Activated T-helper 9 cell treated with anti-CD3 and anti-CD28 coated beads, Interleukin-2, amount 50 U/mL, for 16 hours (primary cell): ENCODE measurements at regions not wholly inside any gene's neighbourhood (a gene's known extent, or its start where the extent isn't known, plus 50 kb on each side); places are given as distances from the start of the nearest gene placed in this dataset.
"Not testable (repeated sequence)": the region's sequence is repeated elsewhere in the genome, so short reads cannot be mapped to it uniquely, and the experiment has no call there.

Experiments used
- DNase-seq: peaks from one replicate; pipeline ENCODE4 v3.0.0-alpha.2; 2020; ENCODE audit warnings: low read depth

GRCh38 chr21:35309316-35309715 lies 260.2 kb upstream of the RUNX1 start:
- DNase-seq, result no peak

DNA sequence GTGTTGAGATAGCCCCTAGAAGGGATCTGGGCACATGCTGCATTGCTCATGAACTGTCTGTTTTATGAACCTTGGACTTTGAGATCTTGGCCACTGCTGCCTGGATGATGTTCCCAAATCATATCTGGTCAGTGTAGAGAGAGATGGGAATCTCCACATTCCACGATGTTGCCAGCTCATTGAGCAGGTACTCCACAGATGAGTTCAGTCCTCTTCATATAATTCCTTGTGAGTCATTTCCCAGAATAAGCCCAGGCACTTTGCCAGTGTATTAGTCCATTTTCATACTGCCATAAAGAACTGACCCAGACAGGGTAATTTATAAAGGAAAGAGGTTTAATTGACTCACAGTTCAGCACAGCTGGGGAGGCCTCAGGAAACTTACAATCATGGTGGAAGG lies 254.0 kb upstream of the RUNX1 start:
- DNase-seq, result no peak

GRCh38 chr21:35298757-35299156 lies 249.7 kb upstream of the RUNX1 start:
- no peak for DNase-seq

DNA sequence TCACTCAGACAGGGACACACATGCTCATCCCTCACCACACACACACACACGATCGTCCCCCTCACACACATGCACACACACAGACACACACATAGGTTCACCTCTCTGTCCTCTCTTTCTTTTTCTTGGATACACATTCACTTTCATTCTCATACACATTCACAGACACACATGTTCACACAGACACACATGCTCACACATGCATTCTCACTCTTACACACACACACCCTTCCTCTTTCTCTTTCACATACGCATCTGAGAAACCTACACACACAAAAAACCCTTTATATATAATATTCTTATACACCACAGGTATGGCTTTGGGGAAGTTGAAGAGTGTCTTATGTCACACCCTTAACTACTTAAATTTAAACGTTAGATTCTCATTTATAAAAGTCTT lies 248.6 kb upstream of the RUNX1 start:
- DNase-seq, result no peak

DNA sequence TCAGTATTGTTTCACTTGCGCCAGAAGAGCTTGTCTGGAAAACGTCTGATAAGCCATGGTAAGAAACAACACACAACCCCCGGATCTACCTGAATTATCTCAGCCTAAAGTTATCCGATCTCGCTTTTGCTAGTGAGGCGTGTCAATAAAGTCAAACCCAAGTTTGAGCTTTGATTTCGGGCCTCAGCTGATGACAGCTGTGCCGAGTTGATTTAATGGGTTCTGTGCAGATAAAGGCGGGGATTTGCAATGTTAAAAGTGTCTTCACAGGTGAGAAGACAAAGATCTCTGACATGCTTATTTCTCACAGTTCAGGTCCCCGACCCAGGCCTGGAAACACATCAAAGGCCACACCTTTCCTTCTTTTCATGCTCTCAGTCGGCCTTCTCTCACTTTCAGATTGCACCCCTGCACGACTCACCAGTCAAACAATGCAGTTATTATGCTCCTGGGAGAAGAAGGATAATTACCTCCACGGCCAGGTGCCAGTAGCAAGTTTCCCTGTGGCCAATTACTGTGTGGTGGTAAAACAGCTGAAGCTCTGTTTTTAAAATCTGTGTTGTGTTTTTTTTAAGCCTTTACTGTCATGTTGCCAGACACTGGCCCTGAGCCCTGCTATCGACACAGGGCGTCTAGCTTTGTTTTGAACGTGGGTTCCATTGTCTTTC lies 245.3 kb upstream of the RUNX1 start:
- no peak for DNase-seq

DNA sequence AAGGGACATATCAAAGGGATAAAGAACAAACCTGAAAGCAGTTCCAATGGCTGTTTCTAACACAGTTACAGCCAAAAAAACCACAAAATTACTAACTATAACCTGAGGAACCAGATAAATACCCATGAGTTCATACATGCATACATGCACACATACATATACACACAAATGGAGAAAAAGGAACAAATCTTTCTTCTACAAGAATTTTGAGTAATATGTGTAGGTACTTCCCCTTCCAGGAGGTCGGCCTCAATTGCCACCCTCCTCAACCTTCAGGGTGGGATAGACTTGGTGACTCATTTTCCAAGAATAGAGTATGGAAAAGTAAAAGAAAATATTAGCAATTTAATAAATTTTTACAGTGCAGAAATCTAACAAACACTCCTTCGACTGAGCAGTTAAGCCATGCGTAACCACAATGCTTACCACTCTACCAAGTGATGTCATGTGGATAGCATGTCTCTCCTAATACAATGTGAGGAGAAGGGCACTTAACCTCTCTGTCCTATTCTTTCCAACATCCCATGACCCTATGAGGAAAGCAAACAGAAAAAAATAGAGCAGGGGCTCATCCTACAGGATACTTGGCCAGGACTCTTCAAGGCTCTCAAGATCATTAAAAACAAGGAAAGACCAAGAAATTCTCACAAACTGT lies 243.0 kb upstream of the RUNX1 start:
- no peak for DNase-seq

GRCh38 chr21:35291034-35291433 lies 241.9 kb upstream of the RUNX1 start:
- no peak for DNase-seq

DNA sequence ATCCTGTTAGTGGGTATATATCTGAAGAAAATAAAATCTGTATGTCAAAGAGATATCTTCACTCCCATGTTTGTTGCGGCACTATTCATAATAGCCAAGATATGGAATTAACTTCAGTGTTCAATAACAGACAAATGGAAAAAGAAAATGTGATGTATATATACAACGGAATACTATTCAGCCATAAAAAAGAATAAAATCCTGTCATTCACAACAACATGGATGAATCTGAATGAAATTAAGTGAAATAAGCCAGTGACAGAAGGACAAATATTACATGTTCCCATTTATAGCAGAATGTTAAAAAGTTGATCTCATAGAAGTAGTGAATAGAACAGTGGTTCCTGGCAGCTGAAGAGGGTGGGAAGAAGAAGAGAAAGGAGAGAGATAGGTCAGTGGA lies 239.1 kb upstream of the RUNX1 start:
- no peak for DNase-seq

DNA sequence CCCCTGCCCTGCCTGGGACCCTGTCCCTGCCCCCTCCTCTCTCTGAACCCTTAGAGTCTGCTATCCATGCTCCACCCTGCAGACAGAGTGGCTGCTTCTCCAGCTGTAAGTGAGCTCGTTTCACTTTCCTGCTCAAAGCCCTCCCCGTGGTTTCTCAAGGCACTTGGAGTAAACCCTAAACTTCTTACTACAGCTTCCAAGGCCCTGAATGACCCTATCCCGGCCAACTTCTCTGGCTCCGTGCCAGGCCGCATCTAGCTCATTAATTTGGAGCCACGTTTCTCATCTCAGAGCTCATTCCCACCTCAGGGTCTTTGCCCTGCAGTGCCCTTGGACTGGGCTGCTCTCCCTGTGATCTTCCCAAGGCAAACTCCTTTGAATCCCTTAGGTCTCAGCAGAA lies 235.1 kb upstream of the RUNX1 start:
- no peak for DNase-seq

DNA sequence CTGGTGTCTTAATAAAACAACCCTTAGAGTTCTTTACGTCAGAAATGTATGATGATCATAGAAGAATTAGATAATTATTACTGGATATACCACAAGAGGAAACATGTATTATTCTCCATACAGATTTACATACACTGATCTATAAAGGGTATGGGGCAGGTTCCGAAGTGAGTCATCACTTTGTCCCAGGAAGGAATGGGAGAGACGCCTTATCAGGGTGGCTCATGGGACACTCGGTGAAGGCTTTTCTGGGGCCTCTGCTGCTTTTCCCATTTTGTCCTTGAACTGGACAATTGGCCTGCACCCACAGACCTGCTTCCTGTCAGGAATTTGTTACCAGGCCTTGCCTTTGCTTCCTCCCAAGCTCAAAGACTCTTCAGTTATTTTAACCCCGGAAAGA lies 233.8 kb upstream of the RUNX1 start:
- no peak for DNase-seq

- no peak for DNase-seq
Measured at GRCh38 chr21:35281956-35282355, 232.9 kb upstream of the RUNX1 start.

- DNase-seq, result no peak
Measured at GRCh38 chr21:35280231-35280630, 231.1 kb upstream of the RUNX1 start.

GRCh38 chr21:35275776-35276175 lies 226.7 kb upstream of the RUNX1 start:
- no peak for DNase-seq

- DNase-seq, result no peak
Measured at GRCh38 chr21:35274923-35275322, 225.8 kb upstream of the RUNX1 start.

DNA sequence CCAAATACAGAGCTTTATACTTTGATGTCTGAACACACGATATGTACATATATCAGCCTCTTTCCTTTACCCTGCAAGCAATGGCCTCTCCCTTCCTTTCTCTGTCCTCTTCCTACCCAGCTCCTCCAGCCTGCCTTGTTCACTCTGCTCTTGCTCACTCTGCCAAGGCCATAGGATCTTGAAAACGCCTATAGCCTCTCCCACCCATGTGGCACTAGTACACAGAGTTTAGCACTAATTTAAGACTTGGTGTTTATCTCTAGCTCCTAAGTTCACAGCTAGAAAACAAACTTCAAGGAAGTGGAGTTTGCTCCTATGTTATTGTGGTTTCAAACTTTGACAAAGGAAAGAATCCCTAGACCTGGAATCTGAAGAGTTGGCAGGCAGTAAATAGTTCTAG lies 225.0 kb upstream of the RUNX1 start:
- DNase-seq, result no peak

DNA sequence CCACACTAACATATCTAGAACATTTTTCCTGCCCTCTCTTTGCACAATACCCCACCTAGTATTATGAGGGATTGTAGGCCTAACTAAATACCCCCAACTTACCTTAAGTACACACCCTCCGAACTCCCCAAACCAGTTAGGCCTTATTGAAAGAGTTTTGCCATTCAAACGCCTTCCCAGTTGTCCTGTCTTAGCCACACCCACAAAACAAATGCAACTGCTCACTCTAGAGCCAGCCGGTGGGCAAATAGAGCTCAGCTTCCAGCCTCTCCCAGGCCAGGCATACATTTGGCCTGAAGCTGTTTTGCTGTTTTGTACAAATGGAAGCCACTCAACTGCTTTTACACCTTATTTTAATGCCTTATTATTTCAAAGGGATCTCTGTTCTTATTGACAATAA lies 224.2 kb upstream of the RUNX1 start:
- no peak for DNase-seq

DNA sequence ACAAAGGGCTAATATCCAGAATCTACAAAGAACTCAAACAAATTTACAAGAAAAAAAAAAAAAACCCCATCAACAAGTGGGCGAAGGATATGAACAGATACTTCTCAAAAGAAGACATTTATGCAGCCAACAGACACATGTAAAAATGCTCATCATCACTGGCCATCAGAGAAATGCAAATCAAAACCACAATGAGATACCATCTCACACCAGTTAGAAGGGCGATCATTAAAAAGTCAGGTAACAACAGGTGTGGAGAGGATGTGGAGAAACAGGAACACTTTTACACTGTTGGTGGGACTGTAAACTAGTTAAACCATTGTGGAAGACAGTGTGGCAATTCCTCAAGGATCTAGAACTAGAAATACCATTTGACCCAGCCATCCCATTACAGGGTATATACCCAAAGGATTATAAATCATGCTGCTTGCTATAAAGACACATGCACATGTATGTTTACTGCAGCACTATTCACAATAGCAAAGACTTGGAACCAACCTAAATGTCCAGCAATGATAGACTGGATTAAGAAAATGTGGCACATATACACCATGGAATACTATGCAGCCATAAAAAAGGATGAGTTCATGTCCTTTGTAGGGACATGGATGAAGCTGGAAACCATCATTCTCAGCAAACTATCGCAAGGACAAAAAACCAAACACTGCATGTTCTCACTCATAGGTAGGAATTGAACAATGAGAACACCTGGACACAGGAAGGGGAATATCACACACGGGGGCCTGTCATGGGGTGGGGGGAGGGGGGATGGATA lies 222.4 kb upstream of the RUNX1 start:
- not testable (repeated sequence) for DNase-seq

DNA sequence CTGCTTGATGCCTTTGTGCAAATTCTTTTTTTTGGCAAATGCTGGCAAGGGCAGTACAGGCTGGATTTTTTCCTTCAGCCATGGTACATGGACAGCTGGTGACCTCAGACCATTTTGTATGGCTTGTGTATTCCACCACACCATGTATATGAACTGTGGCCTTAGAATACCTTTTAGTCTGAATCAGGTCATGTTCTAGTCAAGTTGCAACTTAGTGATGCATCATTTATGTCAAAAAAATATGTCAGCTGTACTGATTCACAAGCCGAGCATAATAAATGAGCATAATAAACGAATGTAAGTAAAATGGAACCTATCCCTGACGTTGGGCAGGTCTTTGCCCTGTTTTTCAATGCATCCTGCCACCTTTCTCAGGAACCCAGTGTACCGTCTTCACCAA lies 219.7 kb upstream of the RUNX1 start:
- DNase-seq, result no peak

- no peak for DNase-seq
Measured at GRCh38 chr21:35268261-35268660, 219.2 kb upstream of the RUNX1 start.

DNA sequence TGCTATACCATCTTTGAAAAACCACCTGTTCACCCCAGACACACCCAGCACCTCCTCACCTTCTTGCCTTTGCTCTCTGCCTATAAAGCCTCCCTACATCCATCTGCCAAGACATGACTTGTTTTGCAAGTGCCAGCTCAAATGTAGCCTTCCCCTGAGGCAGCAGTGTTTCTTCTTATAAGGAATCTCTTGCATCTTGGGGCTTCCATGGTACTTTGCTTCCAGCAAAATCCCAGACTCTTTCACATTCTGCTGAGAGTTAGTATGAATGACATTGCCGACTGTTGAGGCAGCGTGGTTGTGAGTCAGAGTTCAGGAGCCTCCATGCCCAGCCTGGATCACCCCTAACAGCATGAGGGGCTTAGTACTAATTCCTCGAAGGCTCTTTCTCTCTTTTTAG lies 217.4 kb upstream of the RUNX1 start:
- DNase-seq, result no peak

DNA sequence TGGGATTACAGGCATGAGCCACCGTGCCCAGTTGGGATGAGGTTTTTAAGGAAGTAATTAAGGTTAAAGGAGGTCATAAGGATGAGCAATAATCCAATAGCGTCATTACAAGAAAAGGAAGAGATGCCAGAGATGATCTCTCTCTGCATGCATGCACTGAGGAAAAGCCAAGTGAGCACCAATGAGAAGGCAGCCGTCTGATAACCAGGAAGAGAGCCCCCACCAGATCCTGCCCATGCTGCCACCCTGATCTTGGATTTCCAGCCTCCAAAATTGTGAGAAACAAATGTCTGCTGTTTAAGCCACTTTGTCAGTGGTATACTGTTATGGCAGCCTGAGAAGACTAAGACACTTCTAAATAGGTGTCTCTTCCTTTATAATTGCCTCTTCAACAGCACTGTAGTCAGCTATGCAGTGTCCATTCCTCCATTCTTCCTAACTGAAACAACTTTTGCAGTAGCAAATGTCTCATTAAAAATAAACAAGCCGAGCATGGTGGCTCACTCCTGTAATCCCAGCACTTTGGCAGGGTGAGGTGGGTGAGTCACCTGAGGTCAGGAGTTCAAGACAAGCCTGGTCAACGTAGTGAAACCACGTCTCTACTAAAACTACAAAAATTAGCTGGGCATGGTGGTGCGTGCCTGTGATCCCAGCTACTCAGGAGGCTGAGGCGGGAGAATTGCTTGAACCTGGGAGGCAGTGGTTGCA lies 216.2 kb upstream of the RUNX1 start:
- DNase-seq, result no peak

- DNase-seq, result no peak
Measured at GRCh38 chr21:35259457-35259856, 210.4 kb upstream of the RUNX1 start.

GRCh38 chr21:35258521-35258920 lies 209.4 kb upstream of the RUNX1 start:
- no peak for DNase-seq
